ENCODE measurements at regions not wholly inside any gene's neighbourhood (a gene's known extent, or its start where the extent isn't known, plus 50 kb on each side); places are given as distances from the start of the nearest gene placed in this dataset.

GRCh38 chr5:158255609-158256008 is 396.7 kb upstream of the CLINT1 start:
- TF ChIP-seq EZH2phosphoT487 (IDR thresholded peaks at IDR 0.05; ENCODE audit: low read length) (no peak), CTCF (IDR thresholded peaks at IDR 0.05; ENCODE audit: low read length) (no peak), EZH2 (optimal IDR thresholded peaks at IDR 0.05; ENCODE audit: low read depth, low read length) (no peak)

Measured in MM.1S (cell line).